Ishikawa (cell line): ENCODE measurements at regions not wholly inside any gene's neighbourhood (a gene's known extent, or its start where the extent isn't known, plus 50 kb on each side); places are given as distances from the start of the nearest gene placed in this dataset.

Experiments used
- CEBPB ChIP-seq: IDR thresholded peaks from 2 replicates; pipeline ENCODE4 v1.6.1; 2012
- CREB1 ChIP-seq: IDR thresholded peaks from 2 replicates; pipeline ENCODE4 v1.6.1; 2012; ENCODE audit warnings: low read depth
- EGR1 ChIP-seq: IDR thresholded peaks from 2 replicates; pipeline ENCODE4 v1.6.1; 2012
- EP300 ChIP-seq: IDR thresholded peaks from 2 replicates; pipeline ENCODE4 v1.6.1; 2012; ENCODE audit warnings: borderline replicate concordance
- FOXM1 ChIP-seq: IDR thresholded peaks from 2 replicates; pipeline ENCODE4 v1.6.1; 2012; ENCODE audit warnings: low read depth, borderline replicate concordance
- NFIC ChIP-seq: IDR thresholded peaks from 2 replicates; pipeline ENCODE4 v1.6.1; 2012
- RAD21 ChIP-seq: IDR thresholded peaks from 2 replicates; pipeline ENCODE4 v1.6.1; 2012; ENCODE audit warnings: low read depth
- TAF1 ChIP-seq: IDR thresholded peaks from 2 replicates; pipeline ENCODE4 v1.6.1; 2012; ENCODE audit warnings: low read depth, mild to moderate bottlenecking
- TCF12 ChIP-seq: IDR thresholded peaks from 2 replicates; pipeline ENCODE4 v1.6.1; 2012; ENCODE audit warnings: low read depth
- TEAD4 ChIP-seq: IDR thresholded peaks from 2 replicates; pipeline ENCODE4 v1.6.1; 2012
- YY1 ChIP-seq: IDR thresholded peaks from 2 replicates; pipeline ENCODE4 v1.6.1; 2012; ENCODE audit warnings: low read depth
- ZBTB7A ChIP-seq: IDR thresholded peaks from 2 replicates; pipeline ENCODE4 v1.6.1; 2012; ENCODE audit warnings: low read depth
- TF ChIP-seq, protein P1 (sequence below): IDR thresholded peaks from 2 replicates; pipeline ENCODE4 v1.6.1; 2012
- TF ChIP-seq, protein P2 (sequence below): IDR thresholded peaks from 2 replicates; pipeline ENCODE4 v1.6.1; 2012
- TF ChIP-seq, protein P3 (sequence below): IDR thresholded peaks from 2 replicates; pipeline ENCODE4 v1.6.1; 2012; ENCODE audit warnings: low read depth, mild to moderate bottlenecking

DNA sequence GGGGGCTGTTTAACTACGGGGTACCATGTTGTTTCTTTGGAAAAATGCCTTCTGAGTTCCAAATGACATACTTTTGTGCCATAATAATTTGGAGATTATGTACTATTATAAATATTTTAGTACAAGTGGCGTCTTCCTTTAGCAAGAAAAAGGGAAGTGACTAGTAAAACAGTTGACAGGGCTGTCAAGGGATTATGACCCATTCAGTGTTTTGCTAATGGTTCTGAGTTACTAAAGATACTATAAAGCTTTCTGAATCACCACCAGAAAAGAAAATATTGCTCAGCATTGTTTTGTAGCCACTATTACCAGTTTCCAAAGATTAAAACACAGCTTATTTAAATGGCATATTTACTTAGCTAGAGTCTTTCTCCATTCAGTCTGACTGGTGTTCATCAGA lies 334.9 kb downstream of the SNAPC1 start:
- TF ChIP-seq TCF12, result no peak
- TF ChIP-seq EP300, result no peak
- no peak for TF ChIP-seq RAD21
- TF ChIP-seq ZBTB7A, result no peak
- TF ChIP-seq CREB1, result no peak
- TF ChIP-seq, protein P1, sequence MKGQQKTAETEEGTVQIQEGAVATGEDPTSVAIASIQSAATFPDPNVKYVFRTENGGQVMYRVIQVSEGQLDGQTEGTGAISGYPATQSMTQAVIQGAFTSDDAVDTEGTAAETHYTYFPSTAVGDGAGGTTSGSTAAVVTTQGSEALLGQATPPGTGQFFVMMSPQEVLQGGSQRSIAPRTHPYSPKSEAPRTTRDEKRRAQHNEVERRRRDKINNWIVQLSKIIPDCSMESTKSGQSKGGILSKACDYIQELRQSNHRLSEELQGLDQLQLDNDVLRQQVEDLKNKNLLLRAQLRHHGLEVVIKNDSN, result no peak
- TF ChIP-seq TAF1, result no peak
- TF ChIP-seq CEBPB, result no peak
- TF ChIP-seq TEAD4, result no peak
- TF ChIP-seq, protein P2, sequence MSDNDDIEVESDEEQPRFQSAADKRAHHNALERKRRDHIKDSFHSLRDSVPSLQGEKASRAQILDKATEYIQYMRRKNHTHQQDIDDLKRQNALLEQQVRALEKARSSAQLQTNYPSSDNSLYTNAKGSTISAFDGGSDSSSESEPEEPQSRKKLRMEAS, result no peak
- no peak for TF ChIP-seq EGR1

DNA sequence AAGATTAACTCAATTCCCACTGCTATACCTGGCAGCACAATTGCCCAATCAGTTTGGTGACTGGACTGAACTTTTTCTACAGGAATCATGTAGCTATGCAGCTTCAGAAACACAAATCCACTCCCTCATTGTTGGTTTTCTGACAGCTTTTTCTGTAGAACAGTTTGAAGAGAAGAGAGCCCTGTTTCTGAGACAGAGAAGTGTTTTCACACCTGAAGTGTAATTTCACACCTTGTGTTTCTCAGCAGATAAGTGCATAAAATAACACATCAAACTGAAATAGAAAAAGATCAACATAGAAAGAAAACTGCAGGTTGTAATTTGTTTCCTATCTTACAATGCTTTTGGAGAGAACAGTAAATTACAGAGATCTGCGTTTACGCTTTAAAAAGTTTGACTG lies 335.6 kb downstream of the SNAPC1 start:
- TF ChIP-seq CEBPB (no peak), TAF1 (no peak), TEAD4 (no peak), EGR1 (no peak), FOXM1 (no peak), ZBTB7A (no peak), NFIC (no peak), CREB1 (no peak), RAD21 (no peak), TCF12 (no peak), EP300 (no peak), YY1 (no peak)
- TF ChIP-seq, protein P3, sequence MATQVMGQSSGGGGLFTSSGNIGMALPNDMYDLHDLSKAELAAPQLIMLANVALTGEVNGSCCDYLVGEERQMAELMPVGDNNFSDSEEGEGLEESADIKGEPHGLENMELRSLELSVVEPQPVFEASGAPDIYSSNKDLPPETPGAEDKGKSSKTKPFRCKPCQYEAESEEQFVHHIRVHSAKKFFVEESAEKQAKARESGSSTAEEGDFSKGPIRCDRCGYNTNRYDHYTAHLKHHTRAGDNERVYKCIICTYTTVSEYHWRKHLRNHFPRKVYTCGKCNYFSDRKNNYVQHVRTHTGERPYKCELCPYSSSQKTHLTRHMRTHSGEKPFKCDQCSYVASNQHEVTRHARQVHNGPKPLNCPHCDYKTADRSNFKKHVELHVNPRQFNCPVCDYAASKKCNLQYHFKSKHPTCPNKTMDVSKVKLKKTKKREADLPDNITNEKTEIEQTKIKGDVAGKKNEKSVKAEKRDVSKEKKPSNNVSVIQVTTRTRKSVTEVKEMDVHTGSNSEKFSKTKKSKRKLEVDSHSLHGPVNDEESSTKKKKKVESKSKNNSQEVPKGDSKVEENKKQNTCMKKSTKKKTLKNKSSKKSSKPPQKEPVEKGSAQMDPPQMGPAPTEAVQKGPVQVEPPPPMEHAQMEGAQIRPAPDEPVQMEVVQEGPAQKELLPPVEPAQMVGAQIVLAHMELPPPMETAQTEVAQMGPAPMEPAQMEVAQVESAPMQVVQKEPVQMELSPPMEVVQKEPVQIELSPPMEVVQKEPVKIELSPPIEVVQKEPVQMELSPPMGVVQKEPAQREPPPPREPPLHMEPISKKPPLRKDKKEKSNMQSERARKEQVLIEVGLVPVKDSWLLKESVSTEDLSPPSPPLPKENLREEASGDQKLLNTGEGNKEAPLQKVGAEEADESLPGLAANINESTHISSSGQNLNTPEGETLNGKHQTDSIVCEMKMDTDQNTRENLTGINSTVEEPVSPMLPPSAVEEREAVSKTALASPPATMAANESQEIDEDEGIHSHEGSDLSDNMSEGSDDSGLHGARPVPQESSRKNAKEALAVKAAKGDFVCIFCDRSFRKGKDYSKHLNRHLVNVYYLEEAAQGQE, result no peak
- TF ChIP-seq, protein P1, result no peak
- TF ChIP-seq, protein P2, result no peak

DNA sequence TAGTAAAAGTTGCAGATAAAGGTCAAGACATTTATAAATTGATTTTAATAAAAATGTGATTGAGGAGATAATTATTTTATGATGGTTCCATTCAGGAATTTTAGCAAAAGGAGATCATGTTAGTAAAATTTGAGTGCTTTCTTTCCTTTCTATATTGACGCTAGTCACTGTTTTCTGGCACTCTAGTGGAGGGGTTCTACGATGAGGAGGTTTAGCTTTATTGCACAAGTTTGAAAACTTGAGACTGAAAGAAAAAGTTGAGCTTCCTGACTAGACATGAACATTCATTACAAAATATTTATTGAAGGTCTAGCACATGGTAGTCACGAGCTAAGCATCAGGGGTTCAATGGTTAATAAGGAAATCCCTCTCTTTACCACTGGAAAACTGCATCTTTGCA lies 336.1 kb downstream of the SNAPC1 start:
- TF ChIP-seq EGR1 (no peak), NFIC (no peak), TEAD4 (no peak), EP300 (no peak), ZBTB7A (no peak)
- TF ChIP-seq, protein P2, result no peak

DNA sequence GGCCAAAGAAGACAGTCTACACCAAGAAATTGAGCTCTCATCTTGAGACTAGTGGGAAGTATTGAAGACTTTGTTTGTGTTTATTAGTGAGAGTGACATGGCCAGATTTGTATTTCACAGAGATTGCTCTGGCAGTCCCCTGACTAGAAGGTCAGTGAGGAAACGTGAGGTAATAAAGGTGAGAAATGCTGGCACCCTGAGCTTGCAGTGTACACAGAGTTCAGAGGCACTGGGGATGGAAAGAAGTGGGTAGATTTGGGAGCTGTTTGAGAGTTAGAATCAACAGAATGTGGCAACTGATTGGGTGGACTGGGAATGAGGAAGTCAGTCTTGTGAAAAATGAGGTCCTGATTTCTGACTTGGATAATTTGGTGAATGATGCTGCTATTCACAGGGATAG lies 336.9 kb downstream of the SNAPC1 start:
- TF ChIP-seq ZBTB7A (no peak), TEAD4 (no peak), EP300 (no peak), TCF12 (no peak), CEBPB (no peak), RAD21 (no peak), FOXM1 (no peak), NFIC (no peak), YY1 (no peak), CREB1 (no peak), TAF1 (no peak), EGR1 (no peak)
- TF ChIP-seq, protein P1, result no peak
- TF ChIP-seq, protein P2, result no peak
- TF ChIP-seq, protein P3, result no peak

DNA sequence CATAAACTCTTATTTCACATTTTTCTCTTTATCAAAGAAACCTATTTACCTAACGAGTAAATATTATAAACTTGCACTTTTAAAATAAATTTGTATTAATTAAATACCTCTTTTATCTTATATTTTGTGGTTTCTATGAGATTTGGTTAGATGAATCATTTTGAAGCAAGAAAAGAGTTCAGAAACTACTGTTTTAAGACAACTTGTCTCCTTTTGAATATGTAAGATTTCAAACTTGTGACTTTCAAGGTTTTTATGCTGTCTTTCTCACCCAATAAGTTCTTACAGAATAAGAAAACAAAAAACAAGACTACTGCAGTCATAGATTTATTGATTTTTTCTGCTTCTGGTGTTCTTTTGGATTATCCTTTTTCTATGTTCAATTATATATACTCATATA lies 339.0 kb downstream of the SNAPC1 start:
- TF ChIP-seq TAF1 (no peak), YY1 (no peak), FOXM1 (no peak), EP300 (no peak), TCF12 (no peak), EGR1 (no peak), TEAD4 (no peak), CREB1 (no peak), NFIC (no peak), RAD21 (no peak), CEBPB (no peak), ZBTB7A (no peak)
- TF ChIP-seq, protein P2, result no peak
